GM12878 (cell line): ENCODE measurements at regions not wholly inside any gene's neighbourhood (a gene's known extent, or its start where the extent isn't known, plus 50 kb on each side); places are given as distances from the start of the nearest gene placed in this dataset.

Source experiments
- ATAC-seq: fragments of 200-7000 bp; cut with Tn5 transposase; 3 replicates; pipeline ENCODE4 v1.9.1; 2020; ENCODE audit warnings: mild to moderate bottlenecking, moderate library complexity
- BruUV-seq: library from RNA; stranded (reverse); fragments of 400-500 nt; replicated peaks from 2 replicates; lab custom pipeline; 2021; lab: Mats Ljungman, UMichigan
- CTCF ChIA-PET: fragments of 300-600 bp; sonication (Branson Sonifier 250); formaldehyde crosslinking; extraction: SDS; loops from one replicate; lab custom pipeline; 2021; ENCODE audit warnings: inconsistent platforms; lab: Yijun Ruan, JAX
- POLR2A ChIA-PET: fragments of 350-600 bp; formaldehyde crosslinking; extraction: SDS; loops from one replicate; lab custom pipeline; 2021; ENCODE audit warnings: inconsistent platforms; lab: Charles Lee
- RAD21 ChIA-PET: fragments of 300-600 bp; sonication (Branson Sonifier 250); formaldehyde crosslinking; loops from one replicate; lab custom pipeline; 2023; ENCODE audit warnings: antibody characterized with exemption; ENCODE audit not compliant: unreplicated experiment; lab: Charles Lee
- SMC1A ChIA-PET: fragments of 300-600 bp; sonication (Branson Sonifier 250); formaldehyde crosslinking; loops from one replicate; lab custom pipeline; 2023; ENCODE audit not compliant: unreplicated experiment, uncharacterized antibody; lab: Charles Lee
- DNase-seq: peaks from one replicate; pipeline ENCODE4 v3.0.0-alpha.2; 2011; ENCODE audit warnings: low read depth, low spot score
- FAIRE-seq: peaks from 3 replicates; lab custom pipeline; 2011; peaks lifted over from hg19 to GRCh38; lab: Jason Lieb, UNC
- H2AFZ ChIP-seq: 2 replicates; pipeline ENCODE4 v1.6.0; 2011; ENCODE audit warnings: low read depth, low read length, control low read depth; ENCODE audit not compliant: control insufficient read depth
- H3K27ac ChIP-seq: 2 replicates; pipeline ENCODE4 v1.5.1; 2011; ENCODE audit warnings: control low read depth; ENCODE audit not compliant: control insufficient read depth, insufficient read depth
- H3K27me3 ChIP-seq, 2 experiments: replicated peaks in 1 of 2; 2 replicates each; pipeline versions ENCODE4 v1.6.0 to v1.6.1; 2011; ENCODE audit warnings: low read length in 1 of 2; ENCODE audit not compliant: control insufficient read depth in 2 of 2, insufficient read depth in 2 of 2
- H3K36me3 ChIP-seq, 2 experiments: 2 replicates each; pipeline ENCODE4 v1.5.1; 2011; ENCODE audit warnings: low read length in 1 of 2; ENCODE audit not compliant: control insufficient read depth in 2 of 2, insufficient read depth in 2 of 2
- H3K4me1 ChIP-seq: 2 replicates; pipeline ENCODE4 v1.6.1; 2011; ENCODE audit warnings: mild to moderate bottlenecking, low read length, moderate library complexity, mixed read lengths; ENCODE audit not compliant: control insufficient read depth, insufficient read depth
- H3K4me2 ChIP-seq: 2 replicates; pipeline ENCODE4 v1.6.0; 2011; ENCODE audit warnings: control low read depth; ENCODE audit not compliant: control insufficient read depth, insufficient read depth
- H3K4me3 ChIP-seq: fragments of 200-600 bp; sonication (generic); 2 replicates; pipeline ENCODE4 v1.5.1; 2016
- H3K79me2 ChIP-seq: 2 replicates; pipeline ENCODE4 v1.6.0; 2011; ENCODE audit warnings: low read length; ENCODE audit not compliant: control insufficient read depth, insufficient read depth
- H3K9ac ChIP-seq: 2 replicates; pipeline ENCODE4 v1.8.0; 2011; ENCODE audit warnings: low read length, control low read depth, mixed read lengths; ENCODE audit not compliant: control insufficient read depth, insufficient read depth
- H3K9me3 ChIP-seq: replicated peaks from 3 replicates; pipeline ENCODE4 v1.5.1; 2011; ENCODE audit warnings: mild to moderate bottlenecking, low read length; ENCODE audit not compliant: control insufficient read depth, insufficient read depth
- H4K20me1 ChIP-seq: 2 replicates; pipeline ENCODE4 v1.6.0; 2011; ENCODE audit not compliant: control insufficient read depth, insufficient read depth
- ATF3 ChIP-seq: IDR thresholded peaks from 2 replicates; pipeline ENCODE4 v1.6.1; 2011; ENCODE audit warnings: low read depth, mild to moderate bottlenecking, low read length, moderate library complexity, borderline replicate concordance; ENCODE audit errors: extremely low read depth
- BMI1 ChIP-seq: fragments of 450-650 bp; IDR thresholded peaks from 2 replicates; pipeline ENCODE4 v1.6.1; 2016; ENCODE audit warnings: mild to moderate bottlenecking, moderate library complexity, borderline replicate concordance
- DPF2 ChIP-seq: fragments of 450-650 bp; IDR thresholded peaks from 2 replicates; pipeline ENCODE4 v1.6.1; 2017; ENCODE audit warnings: mild to moderate bottlenecking
- EZH2 ChIP-seq: IDR thresholded peaks from 2 replicates; pipeline ENCODE4 v1.6.1; 2012; ENCODE audit warnings: low read depth, mild to moderate bottlenecking, control low read depth, inconsistent platforms, low read length, borderline replicate concordance; ENCODE audit not compliant: control insufficient read depth
- FOXK2 ChIP-seq: fragments of 450-650 bp; IDR thresholded peaks from 2 replicates; pipeline ENCODE4 v1.6.1; 2017; ENCODE audit warnings: mild to moderate bottlenecking, moderate library complexity
- GABPA ChIP-seq: IDR thresholded peaks from 2 replicates; pipeline ENCODE4 v1.6.1; 2014; ENCODE audit warnings: antibody characterized with exemption, low read depth, mild to moderate bottlenecking, inconsistent platforms
- JUNB ChIP-seq: IDR thresholded peaks from 2 replicates; pipeline ENCODE4 v1.6.1; 2016; ENCODE audit warnings: antibody characterized with exemption, mild to moderate bottlenecking
- KDM1A ChIP-seq: fragments of 200-600 bp; sonication (generic); IDR thresholded peaks from 2 replicates; pipeline ENCODE4 v1.6.1; 2016; ENCODE audit warnings: borderline replicate concordance
- MYB ChIP-seq: fragments of 150-350 bp; IDR thresholded peaks from 2 replicates; pipeline ENCODE4 v1.6.1; 2014; ENCODE audit warnings: mild to moderate bottlenecking, low read depth, low read length, borderline replicate concordance
- RAD51 ChIP-seq: fragments of 450-650 bp; IDR thresholded peaks from 2 replicates; pipeline ENCODE4 v1.6.1; 2016; ENCODE audit warnings: moderate library complexity, mild to moderate bottlenecking, inconsistent platforms
- REST ChIP-seq: IDR thresholded peaks from 2 replicates; pipeline ENCODE4 v1.6.1; 2012; ENCODE audit warnings: mild to moderate bottlenecking, low read depth, low read length
- SMARCA5 ChIP-seq: fragments of 450-650 bp; IDR thresholded peaks from 2 replicates; pipeline ENCODE4 v1.6.1; 2017; ENCODE audit warnings: mild to moderate bottlenecking
- TCF12 ChIP-seq: IDR thresholded peaks from 2 replicates; pipeline ENCODE4 v1.6.1; 2011; ENCODE audit warnings: low read depth, mild to moderate bottlenecking, low read length
- USF1 ChIP-seq: IDR thresholded peaks from 2 replicates; pipeline ENCODE4 v1.6.1; 2011; ENCODE audit warnings: borderline replicate concordance, low read depth, mild to moderate bottlenecking, moderate library complexity, mixed read lengths, low read length; ENCODE audit not compliant: insufficient read depth; ENCODE audit errors: extremely low read length
- USF2 ChIP-seq: IDR thresholded peaks from 2 replicates; pipeline ENCODE4 v1.6.1; 2011; ENCODE audit warnings: low read depth, low read length, improper control_type of control experiment, borderline replicate concordance
- YBX1 ChIP-seq: fragments of 450-650 bp; IDR thresholded peaks from 2 replicates; pipeline ENCODE4 v1.6.1; 2016; ENCODE audit warnings: antibody characterized with exemption
- WGBS: methylation state at CpG from one replicate; pipeline ENCODE4 v1.1.6; 2016; ENCODE audit warnings: low lambda C conversion rate; ENCODE audit not compliant: insufficient replicate concordance, insufficient coverage; ENCODE audit errors: missing lambda C conversion rate; 5-methylcytosine and 5-hydroxymethylcytosine counted together
- in situ Hi-C: fragments of 300-500 bp; cut with MboI; formaldehyde crosslinking; loops from 9 replicates; pipeline ENCODE4 v1.14.3; 2018; ENCODE audit warnings: mixed read lengths
- intact Hi-C: fragments of 100-400 bp; cut with micrococcal nuclease; formaldehyde crosslinking; loops from one replicate; pipeline ENCODE4 v1.14.2; 2022; ENCODE audit not compliant: unreplicated experiment

- no peak overlapping the region for H3K4me2 ChIP-seq
- ChIA-PET RAD21 (no interaction called here), SMC1A (interaction anchor here (1.1 to 1.4 kb wide), 2 partner anchors 23 to 435 kb away, joined by 3 read pairs; no protein-coding TSS in a partner anchor), CTCF (interaction anchor here (1.1 to 1.7 kb wide), 5 partner anchors 8 to 432 kb away, joined by 3 to 11 read pairs (median 5); no protein-coding TSS in a partner anchor), POLR2A (no interaction called here)
- no peak overlapping the region for H2AFZ ChIP-seq
- no peaks in the 10 kb centered on the region for H3K27me3 ChIP-seq
- no peaks in the 10 kb centered on the region for H3K4me1 ChIP-seq
- BruUV-seq, result no TSS peak
- no peaks in the 10 kb centered on the region for H4K20me1 ChIP-seq
- FAIRE-seq (no peak), DNase-seq (no peak), ATAC-seq (no peak)
- H3K79me2 ChIP-seq, result no peaks in the 10 kb centered on the region
- in situ Hi-C loops (no loop called here), intact Hi-C loops (loop anchor here (10.0 kb wide), 1 partner anchor 142 kb away; no protein-coding TSS in a partner anchor)
- H3K36me3 ChIP-seq, result no peaks in the 10 kb centered on the region
- H3K4me3 ChIP-seq, result no peak overlapping the region
- no peaks in the 10 kb centered on the region for H3K9me3 ChIP-seq
- no peak overlapping the region for H3K27ac ChIP-seq
- no peak overlapping the region for H3K9ac ChIP-seq
- WGBS, result 54% methylated on average over 5 of the region's 5 CpGs
- TF ChIP-seq USF2 (no peak), DPF2 (no peak), KDM1A (no peak), SMARCA5 (no peak), TCF12 (no peak), JUNB (no peak), RAD51 (no peak), FOXK2 (no peak), EZH2 (no peak), USF1 (no peak), BMI1 (no peak), YBX1 (no peak), MYB (no peak), GABPA (no peak), ATF3 (no peak), REST (no peak)
Observed at GRCh38 chr7:88402529-88402928, 95.8 kb upstream of the STEAP4 start.
